BLaER1 (cell line): ENCODE measurements at regions not wholly inside any gene's neighbourhood (a gene's known extent, or its start where the extent isn't known, plus 50 kb on each side); places are given as distances from the start of the nearest gene placed in this dataset.

Source experiments
- H3K27ac ChIP-seq: shearing (Covaris generic); formaldehyde crosslinking; 2 replicates; pipeline ENCODE4 v1.8.1; 2022
- H3K27me3 ChIP-seq: shearing (Covaris generic); formaldehyde crosslinking; 2 replicates; pipeline ENCODE4 v1.8.1; 2022
- H3K36me3 ChIP-seq: shearing (Covaris generic); formaldehyde crosslinking; 2 replicates; pipeline ENCODE4 v1.8.1; 2022
- H3K4me1 ChIP-seq: shearing (Covaris generic); formaldehyde crosslinking; 2 replicates; pipeline ENCODE4 v1.8.1; 2022
- H3K4me2 ChIP-seq: shearing (Covaris generic); formaldehyde crosslinking; 2 replicates; pipeline ENCODE4 v1.8.1; 2022
- H3K4me3 ChIP-seq: shearing (Covaris generic); formaldehyde crosslinking; 2 replicates; pipeline ENCODE4 v1.8.1; 2022
- H3K9ac ChIP-seq: shearing (Covaris generic); formaldehyde crosslinking; 2 replicates; pipeline ENCODE4 v1.8.1; 2022
- H3K9me3 ChIP-seq: shearing (Covaris generic); formaldehyde crosslinking; 2 replicates; pipeline ENCODE4 v1.8.1; 2022
- H4K20me1 ChIP-seq: shearing (Covaris generic); formaldehyde crosslinking; 2 replicates; pipeline ENCODE4 v1.8.1; 2022
- Cebpa-rat ChIP-seq: shearing (Covaris generic); IDR thresholded peaks from 2 replicates; pipeline ENCODE4 v1.8.1; 2022

DNA sequence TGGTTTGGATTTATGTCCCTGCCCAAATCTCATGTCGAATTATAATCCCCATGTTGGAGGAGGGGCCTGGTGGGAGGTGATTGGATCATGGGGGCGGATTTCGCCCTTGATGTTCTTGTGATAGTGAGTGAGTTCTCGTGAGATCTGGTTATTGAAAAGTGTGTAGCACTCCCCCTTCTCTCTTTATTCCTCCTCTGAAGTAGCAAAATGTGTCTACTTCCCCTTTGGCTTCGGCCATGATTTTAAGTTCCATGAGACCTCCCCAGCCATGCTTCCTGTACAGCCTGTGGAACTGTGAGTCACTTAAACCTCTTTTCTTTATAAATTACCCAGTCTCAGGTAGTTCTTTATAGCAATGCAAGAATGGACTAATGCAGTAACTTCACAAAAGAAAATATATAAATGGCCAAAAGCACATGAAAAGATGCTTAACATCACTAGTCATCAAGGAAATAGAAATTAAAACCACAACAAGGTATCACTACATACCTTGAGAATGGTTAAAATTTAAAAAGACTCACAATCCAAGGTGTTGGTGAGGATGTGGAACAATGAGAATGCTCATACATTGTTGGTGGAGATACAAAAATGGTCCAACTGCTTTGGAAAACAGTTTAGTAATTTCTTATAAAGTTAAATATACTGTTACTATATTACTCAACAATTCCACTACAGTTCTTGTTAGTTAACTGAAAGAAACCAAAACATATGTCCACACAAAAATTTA lies 218.7 kb downstream of the SNX10 start:
- no peak for TF ChIP-seq Cebpa-rat
- Histone ChIP-seq H3K9me3 (peaks cover 12% of the 10 kb centered on the region; the same call in 1 of the 2 replicates), H3K4me3 (no peak overlapping the region), H3K4me1 (peaks cover 14% of the 10 kb centered on the region), H3K9ac (no peak overlapping the region), H3K27me3 (no peaks in the 10 kb centered on the region), H3K36me3 (no peaks in the 10 kb centered on the region), H3K4me2 (no peak overlapping the region), H4K20me1 (no peaks in the 10 kb centered on the region), H3K27ac (no peak overlapping the region)

DNA sequence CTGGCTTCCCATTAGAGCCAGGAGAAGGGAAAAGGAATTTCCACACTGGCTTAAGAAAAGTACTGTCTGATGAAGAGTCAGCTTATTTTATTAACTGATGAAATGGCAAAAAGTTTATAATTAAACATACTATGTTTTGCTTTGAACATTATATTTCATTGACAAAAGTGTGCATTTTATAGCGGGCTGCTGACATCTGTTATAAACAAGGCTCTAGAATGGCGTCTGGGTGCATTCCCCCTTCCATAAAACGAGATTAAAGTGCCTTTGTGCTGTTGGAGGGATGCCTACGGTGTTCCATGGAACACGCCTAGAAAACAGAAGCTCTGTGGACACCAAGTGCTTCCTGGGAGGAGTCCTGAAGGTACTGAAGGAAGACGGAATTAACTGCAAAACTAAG lies 220.2 kb downstream of the SNX10 start:
- H3K27ac ChIP-seq: peak overlapping the region; percentile 10; the same call in 1 of the 2 replicates
- H3K9ac ChIP-seq: no peak overlapping the region

DNA sequence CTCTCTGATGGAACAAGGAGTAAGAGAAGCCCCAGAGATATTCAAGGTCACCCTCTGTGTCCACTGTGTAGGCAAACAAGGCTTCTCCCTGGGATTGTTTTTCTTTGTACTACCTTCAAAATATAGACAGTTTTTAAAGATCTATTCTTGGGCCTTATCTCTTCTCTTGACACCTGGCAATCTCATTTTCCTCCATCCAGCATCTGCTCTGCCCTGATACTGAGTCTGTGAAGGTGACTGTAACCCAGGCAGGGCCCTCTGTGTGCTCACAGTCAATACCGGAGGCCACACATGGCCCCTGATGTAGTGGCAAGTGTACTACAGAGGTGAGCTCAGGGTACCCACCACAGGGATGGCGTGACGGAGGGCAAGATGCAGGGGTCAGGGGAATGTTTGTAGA lies 221.1 kb downstream of the SNX10 start:
- no peak overlapping the region for H3K9ac ChIP-seq
- no peak overlapping the region for H3K4me3 ChIP-seq
- H3K27ac ChIP-seq: 0 out of 2 replicates have a peak overlapping the region, but pooled peaks have one; percentile 10
- no peak for TF ChIP-seq Cebpa-rat
- H3K27me3 ChIP-seq: no peaks in the 10 kb centered on the region
- no peaks in the 10 kb centered on the region for H3K36me3 ChIP-seq
- no peaks in the 10 kb centered on the region for H4K20me1 ChIP-seq
- H3K4me2 ChIP-seq: peak overlapping the region; percentile 57
- peaks cover 14% of the 10 kb centered on the region for H3K4me1 ChIP-seq
- H3K9me3 ChIP-seq: peaks cover 12% of the 10 kb centered on the region; the same call in 1 of the 2 replicates

More for the DNA sequence above, 220.2 kb downstream of the SNX10 start:
- TF ChIP-seq Cebpa-rat: no peak
- peaks cover 12% of the 10 kb centered on the region; the same call in 1 of the 2 replicates for H3K9me3 ChIP-seq
- H3K4me2 ChIP-seq: peak overlapping the region; percentile 57
- peaks cover 14% of the 10 kb centered on the region for H3K4me1 ChIP-seq
- no peaks in the 10 kb centered on the region for H3K36me3 ChIP-seq
- H3K4me3 ChIP-seq: no peak overlapping the region
- no peaks in the 10 kb centered on the region for H4K20me1 ChIP-seq
- no peaks in the 10 kb centered on the region for H3K27me3 ChIP-seq

DNA sequence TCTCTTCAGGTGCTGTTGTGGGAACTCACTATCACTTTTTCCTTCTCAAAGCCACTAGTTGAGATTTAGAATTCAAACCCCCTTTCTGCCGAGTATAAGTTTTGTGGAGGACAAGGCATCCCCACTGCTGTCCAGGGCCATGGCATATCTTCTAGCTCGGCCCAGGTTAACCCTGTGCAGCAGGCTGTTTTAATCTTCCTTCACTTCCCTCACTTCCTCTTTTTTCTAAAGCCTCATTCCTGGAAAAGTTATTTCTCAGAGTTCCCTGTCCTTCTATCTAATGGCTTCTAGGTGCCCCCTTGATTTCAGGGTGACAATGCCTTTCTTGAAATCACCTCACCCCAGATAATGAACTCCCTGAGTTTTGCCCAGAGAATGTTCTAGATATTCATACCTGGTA lies 222.3 kb downstream of the SNX10 start:
- Histone ChIP-seq H3K27ac (no peak overlapping the region), H4K20me1 (no peaks in the 10 kb centered on the region), H3K27me3 (no peaks in the 10 kb centered on the region), H3K9me3 (peaks cover 12% of the 10 kb centered on the region; the same call in 1 of the 2 replicates), H3K4me1 (peaks cover 14% of the 10 kb centered on the region), H3K36me3 (no peaks in the 10 kb centered on the region), H3K4me2 (no peak overlapping the region), H3K9ac (no peak overlapping the region), H3K4me3 (no peak overlapping the region)
- no peak for TF ChIP-seq Cebpa-rat

DNA sequence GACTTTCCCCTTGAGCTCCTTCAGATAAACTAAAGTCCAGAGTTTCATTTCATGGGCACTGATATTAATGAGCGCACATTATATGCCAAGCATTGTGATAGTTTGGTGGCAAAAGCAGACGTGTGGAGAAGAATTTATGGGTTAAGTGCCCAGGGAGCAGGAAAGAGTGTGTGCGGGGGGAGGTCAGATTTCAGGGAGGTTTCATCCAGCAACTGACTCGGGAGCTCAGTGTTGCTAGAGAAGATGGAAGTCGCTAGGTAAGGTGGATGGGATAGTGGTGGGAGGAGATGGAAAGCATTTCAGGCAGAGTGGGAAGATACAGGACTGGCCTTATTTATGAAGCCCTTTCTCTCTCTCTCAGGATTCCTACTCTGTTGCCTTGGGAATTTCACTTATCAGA lies 223.0 kb downstream of the SNX10 start:
- no peaks in the 10 kb centered on the region for H3K36me3 ChIP-seq
- no peaks in the 10 kb centered on the region for H4K20me1 ChIP-seq
- peaks cover 14% of the 10 kb centered on the region for H3K4me1 ChIP-seq
- no peak overlapping the region for H3K9ac ChIP-seq
- H3K4me2 ChIP-seq: no peak overlapping the region
- no peak for TF ChIP-seq Cebpa-rat
- no peaks in the 10 kb centered on the region for H3K27me3 ChIP-seq
- peaks cover 12% of the 10 kb centered on the region; the same call in 1 of the 2 replicates for H3K9me3 ChIP-seq
- H3K4me3 ChIP-seq: no peak overlapping the region
- H3K27ac ChIP-seq: no peak overlapping the region

DNA sequence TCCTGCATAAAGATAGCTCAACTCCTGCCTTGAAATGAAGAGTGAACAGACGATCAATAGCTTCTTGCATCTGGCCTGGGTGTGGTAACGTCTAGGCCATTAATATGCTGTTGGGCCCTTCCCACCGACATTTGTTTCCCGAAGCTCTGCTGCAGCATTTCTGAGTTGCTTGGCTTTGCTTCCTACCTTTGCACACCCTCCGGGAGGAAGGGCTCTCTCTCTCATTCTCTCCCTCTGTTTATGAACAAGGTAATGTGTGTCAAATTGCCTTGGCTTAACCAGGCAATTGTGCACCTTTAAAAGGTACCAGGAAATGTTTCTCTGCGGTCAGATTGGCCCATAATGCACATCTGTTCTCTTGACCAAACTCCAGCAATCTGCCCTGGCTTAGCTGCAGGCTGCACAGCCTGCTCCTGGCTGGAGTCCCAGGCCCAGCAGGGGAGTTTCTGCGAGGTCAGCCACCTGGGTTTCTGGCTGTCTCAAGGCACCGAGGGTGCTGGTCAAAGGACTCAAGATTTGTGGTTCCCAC lies 223.7 kb downstream of the SNX10 start:
- no peak for TF ChIP-seq Cebpa-rat
- Histone ChIP-seq H3K9ac (no peak overlapping the region), H3K27me3 (no peaks in the 10 kb centered on the region), H3K9me3 (peaks cover 8% of the 10 kb centered on the region; the same call in 1 of the 2 replicates), H4K20me1 (no peaks in the 10 kb centered on the region), H3K36me3 (no peaks in the 10 kb centered on the region), H3K4me3 (no peak overlapping the region), H3K27ac (no peak overlapping the region), H3K4me1 (peaks cover 14% of the 10 kb centered on the region), H3K4me2 (no peak overlapping the region)

DNA sequence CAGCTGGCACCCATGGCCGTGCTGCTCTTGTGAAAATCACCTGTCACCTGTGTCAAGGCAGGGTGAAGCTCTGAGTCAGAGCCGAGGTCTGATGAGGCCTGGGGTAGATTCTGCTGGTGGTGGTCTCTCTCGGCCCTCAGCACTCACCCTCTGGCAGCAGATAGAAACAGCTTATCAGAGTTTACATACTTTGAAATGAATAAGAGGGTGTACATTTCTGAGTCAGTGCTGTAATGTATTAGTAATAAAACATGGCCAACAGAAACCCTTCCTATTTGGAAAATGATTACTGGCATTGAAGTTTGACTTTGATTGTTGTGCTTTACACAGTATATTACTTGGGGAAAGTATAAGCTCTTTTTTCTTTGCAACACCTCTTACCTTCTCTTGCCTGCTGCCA lies 228.8 kb downstream of the SNX10 start:
- no peak overlapping the region for H3K27ac ChIP-seq
- no peaks in the 10 kb centered on the region; the same call in 1 of the 2 replicates for H3K9me3 ChIP-seq
- H3K27me3 ChIP-seq: no peaks in the 10 kb centered on the region
- H3K4me3 ChIP-seq: no peak overlapping the region
- no peaks in the 10 kb centered on the region for H3K36me3 ChIP-seq
- no peak overlapping the region for H3K9ac ChIP-seq
- no peaks in the 10 kb centered on the region for H4K20me1 ChIP-seq
- H3K4me2 ChIP-seq: no peak overlapping the region
- H3K4me1 ChIP-seq: no peaks in the 10 kb centered on the region
- no peak for TF ChIP-seq Cebpa-rat

DNA sequence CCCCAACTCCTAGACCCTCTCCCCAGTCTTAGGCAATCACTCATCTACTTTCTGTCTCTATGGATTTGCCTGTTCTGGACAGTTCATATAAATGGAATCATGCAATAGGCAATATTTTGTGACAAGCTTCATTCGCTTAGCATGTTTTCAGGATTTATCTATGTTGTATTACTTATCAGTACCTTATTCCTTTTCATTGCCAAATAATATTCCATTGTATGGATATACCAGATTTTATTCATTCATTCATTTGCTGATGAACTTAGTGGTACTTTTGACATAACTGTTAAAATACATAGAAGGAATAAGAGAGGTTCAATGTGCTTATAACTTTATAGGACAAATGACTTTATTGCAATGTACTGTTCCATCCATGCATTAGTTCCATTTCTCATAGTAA lies 231.0 kb downstream of the SNX10 start:
- Histone ChIP-seq H3K27ac (no peak overlapping the region), H3K9ac (no peak overlapping the region), H3K4me2 (no peak overlapping the region), H3K4me3 (no peak overlapping the region), H3K27me3 (no peaks in the 10 kb centered on the region), H3K9me3 (no peaks in the 10 kb centered on the region; the same call in 1 of the 2 replicates), H4K20me1 (no peaks in the 10 kb centered on the region), H3K36me3 (no peaks in the 10 kb centered on the region), H3K4me1 (no peaks in the 10 kb centered on the region)
- TF ChIP-seq Cebpa-rat: no peak

DNA sequence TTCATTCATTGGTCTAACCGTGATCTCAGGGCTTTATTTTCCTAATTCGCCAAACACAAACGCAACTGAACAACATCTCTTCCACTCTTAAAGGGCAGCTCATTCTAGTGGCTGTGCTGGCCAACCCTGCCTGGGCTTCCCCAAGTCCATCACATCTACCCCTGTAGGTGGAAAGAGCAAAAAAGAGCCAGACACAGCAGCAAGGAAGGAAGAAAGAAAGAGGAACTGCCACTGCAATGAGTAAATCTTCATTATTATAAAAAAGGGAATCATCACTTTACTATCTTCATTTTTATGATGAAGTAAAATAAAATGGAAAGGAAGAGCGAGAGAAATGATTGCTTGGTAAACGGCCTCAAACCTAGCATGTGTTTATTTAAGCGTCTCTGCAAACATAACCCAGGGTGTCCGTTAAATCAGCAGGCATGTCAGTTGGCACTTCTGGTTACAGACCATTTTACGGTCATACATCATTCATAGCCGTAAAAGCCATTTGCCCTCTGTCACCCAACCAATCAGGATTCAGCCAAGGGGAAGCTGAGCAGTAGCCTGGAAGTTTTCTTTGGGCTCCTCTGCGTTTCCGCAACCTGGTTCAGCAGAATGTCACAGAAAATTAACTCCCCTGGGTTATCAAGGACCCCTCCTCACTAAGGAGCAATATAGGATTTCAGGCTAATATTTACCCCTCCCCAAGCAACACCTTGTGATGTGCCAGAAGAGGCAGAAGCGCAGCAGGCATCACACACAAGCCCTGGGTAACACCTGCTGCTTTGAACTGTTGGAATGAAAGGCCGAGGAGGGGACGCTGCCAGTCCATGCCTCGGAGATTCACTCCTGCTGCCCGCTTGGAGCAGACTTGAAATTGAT lies 234.0 kb downstream of the SNX10 start:
- no peak overlapping the region for H3K4me3 ChIP-seq
- H3K36me3 ChIP-seq: no peaks in the 10 kb centered on the region
- no peak overlapping the region for H3K4me2 ChIP-seq
- H3K9ac ChIP-seq: no peak overlapping the region
- H4K20me1 ChIP-seq: no peaks in the 10 kb centered on the region
- H3K27me3 ChIP-seq: no peaks in the 10 kb centered on the region
- H3K27ac ChIP-seq: no peak overlapping the region
- no peaks in the 10 kb centered on the region for H3K4me1 ChIP-seq
- TF ChIP-seq Cebpa-rat: no peak
- no peaks in the 10 kb centered on the region; the same call in 1 of the 2 replicates for H3K9me3 ChIP-seq

DNA sequence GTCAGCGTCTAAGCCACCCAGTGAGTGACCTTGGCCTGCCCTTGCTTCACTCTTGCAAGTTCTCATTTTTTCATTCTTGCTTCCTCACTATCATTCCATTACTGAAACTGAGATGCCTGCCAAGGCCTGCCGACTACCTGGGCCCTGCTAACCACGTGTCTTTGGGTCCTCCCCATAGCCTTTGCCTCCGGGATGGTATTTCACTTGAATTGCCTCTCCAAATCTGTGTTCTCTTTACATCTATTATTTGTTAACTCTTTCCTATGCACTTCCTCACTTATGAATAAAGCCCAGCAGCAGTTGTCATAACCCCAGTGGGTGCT lies 234.6 kb downstream of the SNX10 start:
- H3K36me3 ChIP-seq: no peaks in the 10 kb centered on the region
- no peak overlapping the region for H3K9ac ChIP-seq
- H3K4me1 ChIP-seq: no peaks in the 10 kb centered on the region
- no peak overlapping the region for H3K4me2 ChIP-seq
- no peak overlapping the region for H3K27ac ChIP-seq
- H3K9me3 ChIP-seq: no peaks in the 10 kb centered on the region; the same call in 1 of the 2 replicates
- H4K20me1 ChIP-seq: no peaks in the 10 kb centered on the region
- no peaks in the 10 kb centered on the region for H3K27me3 ChIP-seq
- TF ChIP-seq Cebpa-rat: no peak
- no peak overlapping the region for H3K4me3 ChIP-seq
